ENCODE measurements at regions not wholly inside any gene's neighbourhood (a gene's known extent, or its start where the extent isn't known, plus 50 kb on each side); places are given as distances from the start of the nearest gene placed in this dataset.

GRCh38 chr15:79230766-79231165 lies 51.8 kb upstream of the ANKRD34C start:
- DNase-seq (ENCODE audit: low spot score): no peak

GRCh38 chr15:79222808-79223207 lies 59.7 kb upstream of the ANKRD34C start:
- no peak for DNase-seq (ENCODE audit: low spot score)

GRCh38 chr15:79221696-79222095 lies 60.8 kb upstream of the ANKRD34C start:
- no peak for DNase-seq (ENCODE audit: low spot score)

GRCh38 chr15:79219393-79220056 lies 63.0 kb upstream of the ANKRD34C start:
- DNase-seq (ENCODE audit: low spot score): no peak

GRCh38 chr15:79218588-79219200 lies 63.8 kb upstream of the ANKRD34C start:
- DNase-seq (ENCODE audit: low spot score): no peak

GRCh38 chr15:79213650-79214049 lies 68.9 kb upstream of the ANKRD34C start:
- DNase-seq (ENCODE audit: low spot score): no peak

GRCh38 chr15:79212589-79213157 lies 69.8 kb upstream of the ANKRD34C start:
- DNase-seq (ENCODE audit: low spot score): no peak

GRCh38 chr15:79211481-79211880 lies 71.0 kb upstream of the ANKRD34C start:
- DNase-seq (ENCODE audit: low spot score): no peak

GRCh38 chr15:79209690-79210089 lies 72.8 kb upstream of the ANKRD34C start:
- no peak for DNase-seq (ENCODE audit: low spot score)

- no peak for DNase-seq (ENCODE audit: low spot score)
These were observed 73.4 kb upstream of the ANKRD34C start for GRCh38 chr15:79209116-79209515.

- no peak for DNase-seq (ENCODE audit: low spot score)
These were observed 74.3 kb upstream of the ANKRD34C start for GRCh38 chr15:79208179-79208578.

GRCh38 chr15:79206940-79207339 lies 75.6 kb upstream of the ANKRD34C start:
- no peak for DNase-seq (ENCODE audit: low spot score)

- DNase-seq (ENCODE audit: low spot score): no peak
These were observed 77.4 kb upstream of the ANKRD34C start for GRCh38 chr15:79204886-79205675.

GRCh38 chr15:79198461-79198860 lies 84.1 kb upstream of the ANKRD34C start:
- DNase-seq (ENCODE audit: low spot score): no peak

- no peak for DNase-seq (ENCODE audit: low spot score)
These were observed 85.2 kb upstream of the ANKRD34C start for GRCh38 chr15:79197285-79197684.

GRCh38 chr15:79195802-79196201 lies 86.7 kb upstream of the ANKRD34C start:
- no peak for DNase-seq (ENCODE audit: low spot score)

- no peak for DNase-seq (ENCODE audit: low spot score)
These were observed 87.3 kb upstream of the ANKRD34C start for GRCh38 chr15:79195239-79195638.

- no peak for DNase-seq (ENCODE audit: low spot score)
These were observed 88.1 kb upstream of the ANKRD34C start for GRCh38 chr15:79194386-79194785.

- DNase-seq (ENCODE audit: low spot score): no peak
These were observed 89.0 kb upstream of the ANKRD34C start for GRCh38 chr15:79193549-79193948.

GRCh38 chr15:79193103-79193502 lies 89.4 kb upstream of the ANKRD34C start:
- DNase-seq (ENCODE audit: low spot score): no peak

- DNase-seq (ENCODE audit: low spot score): no peak
These were observed 90.0 kb upstream of the ANKRD34C start for GRCh38 chr15:79192462-79193036.

- no peak for DNase-seq (ENCODE audit: low spot score)
These were observed 92.4 kb upstream of the ANKRD34C start for GRCh38 chr15:79190093-79190492.

- DNase-seq (ENCODE audit: low spot score): no peak
These were observed 95.9 kb upstream of the ANKRD34C start for GRCh38 chr15:79186616-79187015.

Measured in hepatic stellate cell (primary cell).